Ishikawa (cell line): ENCODE measurements at regions not wholly inside any gene's neighbourhood (a gene's known extent, or its start where the extent isn't known, plus 50 kb on each side); places are given as distances from the start of the nearest gene placed in this dataset.

ENCODE experiments used
- CEBPB ChIP-seq: IDR thresholded peaks from 2 replicates; pipeline ENCODE4 v1.6.1; 2012
- CREB1 ChIP-seq: IDR thresholded peaks from 2 replicates; pipeline ENCODE4 v1.6.1; 2012; ENCODE audit warnings: low read depth
- EGR1 ChIP-seq: IDR thresholded peaks from 2 replicates; pipeline ENCODE4 v1.6.1; 2012
- EP300 ChIP-seq: IDR thresholded peaks from 2 replicates; pipeline ENCODE4 v1.6.1; 2012; ENCODE audit warnings: borderline replicate concordance
- FOXM1 ChIP-seq: IDR thresholded peaks from 2 replicates; pipeline ENCODE4 v1.6.1; 2012; ENCODE audit warnings: low read depth, borderline replicate concordance
- NFIC ChIP-seq: IDR thresholded peaks from 2 replicates; pipeline ENCODE4 v1.6.1; 2012
- RAD21 ChIP-seq: IDR thresholded peaks from 2 replicates; pipeline ENCODE4 v1.6.1; 2012; ENCODE audit warnings: low read depth
- TAF1 ChIP-seq: IDR thresholded peaks from 2 replicates; pipeline ENCODE4 v1.6.1; 2012; ENCODE audit warnings: low read depth, mild to moderate bottlenecking
- TCF12 ChIP-seq: IDR thresholded peaks from 2 replicates; pipeline ENCODE4 v1.6.1; 2012; ENCODE audit warnings: low read depth
- TEAD4 ChIP-seq: IDR thresholded peaks from 2 replicates; pipeline ENCODE4 v1.6.1; 2012
- YY1 ChIP-seq: IDR thresholded peaks from 2 replicates; pipeline ENCODE4 v1.6.1; 2012; ENCODE audit warnings: low read depth
- ZBTB7A ChIP-seq: IDR thresholded peaks from 2 replicates; pipeline ENCODE4 v1.6.1; 2012; ENCODE audit warnings: low read depth
- TF ChIP-seq, protein P1 (sequence below): IDR thresholded peaks from 2 replicates; pipeline ENCODE4 v1.6.1; 2012
- TF ChIP-seq, protein P2 (sequence below): IDR thresholded peaks from 2 replicates; pipeline ENCODE4 v1.6.1; 2012
- TF ChIP-seq, protein P3 (sequence below): IDR thresholded peaks from 2 replicates; pipeline ENCODE4 v1.6.1; 2012; ENCODE audit warnings: low read depth, mild to moderate bottlenecking

DNA sequence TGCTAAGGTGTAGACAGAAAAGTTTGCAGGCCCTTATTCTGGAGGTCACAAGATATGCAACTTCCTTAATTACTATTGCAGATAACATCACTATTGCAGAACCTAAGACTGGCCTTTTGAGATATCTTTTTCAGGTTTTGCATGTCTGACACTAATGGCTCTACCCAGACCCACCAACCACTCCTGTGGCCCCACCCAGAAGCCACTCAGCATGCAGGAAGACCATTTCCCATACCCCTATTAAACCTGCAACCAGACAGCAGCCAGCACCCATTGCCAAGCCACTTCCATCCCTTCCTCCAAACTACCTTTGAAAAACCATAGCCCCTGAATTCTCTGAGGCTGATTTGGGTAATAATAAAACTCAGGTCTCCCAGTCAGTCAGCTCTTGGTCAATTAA is 297.6 kb downstream of the SLITRK6 start:
- TF ChIP-seq FOXM1 (no peak), EP300 (no peak), CREB1 (no peak), ZBTB7A (no peak), YY1 (no peak), EGR1 (no peak), TAF1 (no peak), RAD21 (no peak), CEBPB (no peak), TCF12 (no peak), TEAD4 (no peak), NFIC (no peak)
- TF ChIP-seq, protein P1, sequence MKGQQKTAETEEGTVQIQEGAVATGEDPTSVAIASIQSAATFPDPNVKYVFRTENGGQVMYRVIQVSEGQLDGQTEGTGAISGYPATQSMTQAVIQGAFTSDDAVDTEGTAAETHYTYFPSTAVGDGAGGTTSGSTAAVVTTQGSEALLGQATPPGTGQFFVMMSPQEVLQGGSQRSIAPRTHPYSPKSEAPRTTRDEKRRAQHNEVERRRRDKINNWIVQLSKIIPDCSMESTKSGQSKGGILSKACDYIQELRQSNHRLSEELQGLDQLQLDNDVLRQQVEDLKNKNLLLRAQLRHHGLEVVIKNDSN: no peak
- TF ChIP-seq, protein P2, sequence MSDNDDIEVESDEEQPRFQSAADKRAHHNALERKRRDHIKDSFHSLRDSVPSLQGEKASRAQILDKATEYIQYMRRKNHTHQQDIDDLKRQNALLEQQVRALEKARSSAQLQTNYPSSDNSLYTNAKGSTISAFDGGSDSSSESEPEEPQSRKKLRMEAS: no peak
- TF ChIP-seq, protein P3, sequence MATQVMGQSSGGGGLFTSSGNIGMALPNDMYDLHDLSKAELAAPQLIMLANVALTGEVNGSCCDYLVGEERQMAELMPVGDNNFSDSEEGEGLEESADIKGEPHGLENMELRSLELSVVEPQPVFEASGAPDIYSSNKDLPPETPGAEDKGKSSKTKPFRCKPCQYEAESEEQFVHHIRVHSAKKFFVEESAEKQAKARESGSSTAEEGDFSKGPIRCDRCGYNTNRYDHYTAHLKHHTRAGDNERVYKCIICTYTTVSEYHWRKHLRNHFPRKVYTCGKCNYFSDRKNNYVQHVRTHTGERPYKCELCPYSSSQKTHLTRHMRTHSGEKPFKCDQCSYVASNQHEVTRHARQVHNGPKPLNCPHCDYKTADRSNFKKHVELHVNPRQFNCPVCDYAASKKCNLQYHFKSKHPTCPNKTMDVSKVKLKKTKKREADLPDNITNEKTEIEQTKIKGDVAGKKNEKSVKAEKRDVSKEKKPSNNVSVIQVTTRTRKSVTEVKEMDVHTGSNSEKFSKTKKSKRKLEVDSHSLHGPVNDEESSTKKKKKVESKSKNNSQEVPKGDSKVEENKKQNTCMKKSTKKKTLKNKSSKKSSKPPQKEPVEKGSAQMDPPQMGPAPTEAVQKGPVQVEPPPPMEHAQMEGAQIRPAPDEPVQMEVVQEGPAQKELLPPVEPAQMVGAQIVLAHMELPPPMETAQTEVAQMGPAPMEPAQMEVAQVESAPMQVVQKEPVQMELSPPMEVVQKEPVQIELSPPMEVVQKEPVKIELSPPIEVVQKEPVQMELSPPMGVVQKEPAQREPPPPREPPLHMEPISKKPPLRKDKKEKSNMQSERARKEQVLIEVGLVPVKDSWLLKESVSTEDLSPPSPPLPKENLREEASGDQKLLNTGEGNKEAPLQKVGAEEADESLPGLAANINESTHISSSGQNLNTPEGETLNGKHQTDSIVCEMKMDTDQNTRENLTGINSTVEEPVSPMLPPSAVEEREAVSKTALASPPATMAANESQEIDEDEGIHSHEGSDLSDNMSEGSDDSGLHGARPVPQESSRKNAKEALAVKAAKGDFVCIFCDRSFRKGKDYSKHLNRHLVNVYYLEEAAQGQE: no peak

DNA sequence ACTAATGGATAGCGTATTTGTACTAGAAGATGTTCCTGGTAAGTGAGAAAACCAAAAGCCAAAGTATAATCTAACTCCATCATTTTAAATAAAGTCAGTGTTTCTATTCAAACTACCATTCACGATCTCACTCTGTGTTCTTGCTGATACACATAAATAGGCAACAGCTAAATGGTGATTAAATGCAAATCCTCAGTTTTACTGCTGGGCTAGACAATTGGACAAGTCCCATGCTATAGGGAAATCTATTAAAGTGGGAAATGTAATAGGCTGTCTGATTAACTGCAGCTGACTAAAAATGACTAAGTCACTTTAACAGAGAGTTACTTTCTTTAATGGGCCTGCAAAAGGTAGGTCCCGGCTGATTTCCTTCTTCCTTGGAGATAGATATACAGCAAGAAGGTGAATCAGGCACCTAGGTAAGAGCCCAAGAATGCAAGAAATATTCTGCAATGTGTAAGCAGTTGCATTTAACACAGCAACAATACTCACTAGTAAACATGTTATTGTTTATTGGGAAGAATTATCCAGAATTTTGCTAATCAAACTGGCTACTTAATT is 298.4 kb downstream of the SLITRK6 start:
- TF ChIP-seq CEBPB (no peak), RAD21 (no peak), TCF12 (no peak), FOXM1 (no peak), YY1 (no peak), CREB1 (no peak)
- TF ChIP-seq, protein P3: no peak

DNA sequence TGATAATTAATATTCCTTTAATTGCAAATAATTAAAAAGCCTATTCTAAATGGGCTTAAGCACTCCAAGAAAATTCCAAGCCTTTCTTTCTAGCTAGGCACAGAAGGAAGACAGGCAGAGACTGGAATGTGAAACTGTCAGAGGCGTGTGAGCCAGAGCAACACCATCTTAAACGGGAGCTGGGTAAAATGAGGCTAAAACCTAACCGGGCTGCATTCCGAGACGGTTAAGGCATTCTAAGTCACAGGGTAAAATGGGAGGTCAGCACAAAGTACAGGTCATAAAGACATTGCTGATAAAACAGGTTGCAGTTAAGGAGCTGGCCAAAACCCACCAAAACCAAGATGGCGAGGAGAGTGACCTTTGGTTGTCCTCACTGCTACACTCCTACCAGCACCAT is 300.4 kb downstream of the SLITRK6 start:
- TF ChIP-seq EP300: no peak
- no peak for TF ChIP-seq CREB1
- no peak for TF ChIP-seq TEAD4
- TF ChIP-seq RAD21: no peak
- no peak for TF ChIP-seq FOXM1
- TF ChIP-seq ZBTB7A: no peak
- TF ChIP-seq, protein P3: no peak
- TF ChIP-seq TAF1: no peak
- no peak for TF ChIP-seq YY1
- no peak for TF ChIP-seq TCF12
- no peak for TF ChIP-seq EGR1
- TF ChIP-seq CEBPB: no peak
- TF ChIP-seq, protein P1: no peak
- TF ChIP-seq, protein P2: no peak
- no peak for TF ChIP-seq NFIC

DNA sequence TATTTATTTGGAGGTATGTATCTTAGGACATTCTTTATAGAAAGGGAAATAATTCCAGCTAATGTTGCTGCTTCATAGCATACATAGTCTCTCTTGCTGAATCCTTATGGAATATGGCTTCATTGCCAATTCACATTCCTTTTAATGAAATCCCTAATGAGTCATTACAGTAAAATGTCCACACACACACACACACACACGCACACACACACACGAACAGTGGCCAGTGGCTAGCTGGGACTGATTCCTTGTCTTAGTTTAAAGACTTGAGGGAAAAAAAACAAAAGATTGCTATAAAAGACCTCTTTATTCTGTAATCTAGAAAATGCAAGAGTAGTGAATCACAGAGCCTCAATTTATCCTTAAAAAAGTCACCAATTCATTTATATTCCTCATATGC is 301.6 kb downstream of the SLITRK6 start:
- TF ChIP-seq, protein P2: no peak
- peak; percentile 64 for TF ChIP-seq TEAD4
- TF ChIP-seq, protein P1: no peak
- TF ChIP-seq RAD21: no peak
- TF ChIP-seq NFIC: no peak
